Caco-2 (cell line): ENCODE measurements at regions not wholly inside any gene's neighbourhood (a gene's known extent, or its start where the extent isn't known, plus 50 kb on each side); places are given as distances from the start of the nearest gene placed in this dataset.

Source experiments
- BruUV-seq: library from RNA; stranded (reverse); fragments of 400-500 nt; replicated peaks from 2 replicates; lab custom pipeline; 2021; lab: Mats Ljungman, UMichigan
- CTCF ChIA-PET: fragments of 300-600 bp; sonication (Branson Sonifier 250); formaldehyde crosslinking; loops from one replicate; lab custom pipeline; 2022; ENCODE audit warnings: antibody characterized with exemption; lab: Charles Lee
- POLR2A ChIA-PET: fragments of 300-600 bp; sonication (Branson Sonifier 250); formaldehyde crosslinking; loops from one replicate; lab custom pipeline; 2022; ENCODE audit warnings: antibody characterized with exemption; lab: Charles Lee
- DNase-seq, 2 experiments: peaks; one replicate each; pipeline versions ENCODE4 v3.0.0 to v3.0.0-alpha.2; 2020 to 2022
- H3K27me3 ChIP-seq: replicated peaks from 2 replicates; pipeline ENCODE4 v1.6.0; 2011; ENCODE audit warnings: low read length; ENCODE audit not compliant: control insufficient read depth, insufficient read depth
- H3K36me3 ChIP-seq: 2 replicates; pipeline ENCODE4 v1.5.1; 2011; ENCODE audit warnings: low read length; ENCODE audit not compliant: control insufficient read depth, insufficient read depth
- H3K4me1 ChIP-seq: fragments of 250-450 bp; sonication (Bioruptor Pico); 2 replicates; pipeline ENCODE4 v1.5.1; 2020; ENCODE audit warnings: mild to moderate bottlenecking
- H3K4me3 ChIP-seq: 2 replicates; pipeline ENCODE4 v1.5.1; 2011; ENCODE audit warnings: low read depth, mild to moderate bottlenecking, control low read depth, low read length
- H3K9me3 ChIP-seq: fragments of 250-450 bp; sonication (Bioruptor Pico); 2 replicates; pipeline ENCODE4 v1.5.1; 2020; ENCODE audit warnings: mild to moderate bottlenecking, moderate library complexity
- H3K27ac Mint-ChIP-seq: one replicate; pipeline ENCODE4 v1.8.0; 2022; ENCODE audit warnings: mixed read lengths; ENCODE audit not compliant: unreplicated experiment
- H3K27me3 Mint-ChIP-seq: one replicate; pipeline ENCODE4 v1.8.0; 2022; ENCODE audit warnings: mixed read lengths; ENCODE audit not compliant: insufficient read depth, unreplicated experiment
- H3K36me3 Mint-ChIP-seq: one replicate; pipeline ENCODE4 v1.8.0; 2022; ENCODE audit warnings: mild to moderate bottlenecking, mixed read lengths; ENCODE audit not compliant: insufficient read depth, unreplicated experiment
- H3K4me1 Mint-ChIP-seq: one replicate; pipeline ENCODE4 v1.8.0; 2022; ENCODE audit warnings: low read depth, mixed read lengths; ENCODE audit not compliant: unreplicated experiment
- H3K4me3 Mint-ChIP-seq: one replicate; pipeline ENCODE4 v1.8.0; 2022; ENCODE audit warnings: mild to moderate bottlenecking, moderate library complexity, mixed read lengths; ENCODE audit not compliant: unreplicated experiment
- H3K9me3 Mint-ChIP-seq: one replicate; pipeline ENCODE4 v1.8.0; 2022; ENCODE audit warnings: mixed read lengths; ENCODE audit not compliant: unreplicated experiment
- intact Hi-C: fragments of 100-400 bp; cut with micrococcal nuclease; formaldehyde crosslinking; loops from one replicate; pipeline ENCODE4 v1.10.0; 2022; ENCODE audit not compliant: unreplicated experiment
- TF ChIP-seq, protein P1 (sequence below), 2 experiments: fragments of 200-600 bp in 1 of 2; IDR thresholded peaks; 1 replicate in 1 of 2; 2 replicates in 1 of 2; pipeline versions ENCODE4 v1.5.1 to v1.8.0; 2011 to 2022; ENCODE audit warnings: antibody characterized with exemption in 1 of 2, control low read depth in 1 of 2, inconsistent platforms in 1 of 2, low read depth in 1 of 2, low read length in 1 of 2, mild to moderate bottlenecking in 1 of 2, moderate library complexity in 1 of 2; ENCODE audit not compliant: insufficient read depth in 1 of 2, severe bottlenecking in 1 of 2, unreplicated experiment in 1 of 2

DNA sequence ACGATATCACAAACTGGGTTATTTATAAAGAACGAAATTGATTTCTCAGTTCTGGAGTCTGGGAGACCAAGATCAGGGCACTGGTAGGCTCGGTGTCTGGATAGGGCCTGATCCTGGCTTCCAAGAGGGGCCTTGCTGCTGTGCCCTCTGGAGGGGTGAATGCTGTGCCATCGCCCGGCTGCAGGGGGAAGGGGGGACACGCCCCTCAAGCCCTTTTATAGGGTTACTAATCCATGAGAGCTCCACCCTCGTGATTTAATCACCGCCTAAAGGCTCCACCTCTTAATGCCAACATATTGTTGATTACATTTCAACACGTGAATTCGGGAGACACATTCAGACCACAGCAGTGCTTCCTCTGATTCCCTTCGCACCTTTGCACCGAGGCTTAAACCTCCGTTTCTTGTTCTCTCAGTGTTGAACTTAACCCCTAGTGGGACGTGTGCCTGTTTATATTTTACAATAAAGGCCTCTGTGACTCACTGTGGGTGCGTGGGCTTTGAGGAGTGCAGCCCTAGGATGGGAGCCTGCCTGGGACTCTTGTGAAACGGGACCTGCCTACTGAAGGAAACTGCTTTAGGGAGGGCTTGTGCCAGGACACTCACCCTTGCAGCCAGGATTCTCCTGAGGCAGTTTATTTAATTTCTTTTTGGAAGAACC lies 52.4 kb upstream of the SPATA13 start:
- H3K36me3 ChIP-seq = no peaks in the 10 kb centered on the region
- no peaks in the 10 kb centered on the region for H3K9me3 ChIP-seq
- ChIA-PET CTCF (no interaction called here), POLR2A (no interaction called here)
- Mint-ChIP-seq H3K27ac (no peak overlapping the region), H3K27me3 (no peaks in the 10 kb centered on the region), H3K4me3 (no peak overlapping the region), H3K36me3 (no peaks in the 10 kb centered on the region), H3K4me1 (no peaks in the 10 kb centered on the region), H3K9me3 (no peaks in the 10 kb centered on the region)
- intact Hi-C loops = no loop called here
- DNase-seq = no peak
- H3K27me3 ChIP-seq = no peaks in the 10 kb centered on the region
- TF ChIP-seq, protein P1, sequence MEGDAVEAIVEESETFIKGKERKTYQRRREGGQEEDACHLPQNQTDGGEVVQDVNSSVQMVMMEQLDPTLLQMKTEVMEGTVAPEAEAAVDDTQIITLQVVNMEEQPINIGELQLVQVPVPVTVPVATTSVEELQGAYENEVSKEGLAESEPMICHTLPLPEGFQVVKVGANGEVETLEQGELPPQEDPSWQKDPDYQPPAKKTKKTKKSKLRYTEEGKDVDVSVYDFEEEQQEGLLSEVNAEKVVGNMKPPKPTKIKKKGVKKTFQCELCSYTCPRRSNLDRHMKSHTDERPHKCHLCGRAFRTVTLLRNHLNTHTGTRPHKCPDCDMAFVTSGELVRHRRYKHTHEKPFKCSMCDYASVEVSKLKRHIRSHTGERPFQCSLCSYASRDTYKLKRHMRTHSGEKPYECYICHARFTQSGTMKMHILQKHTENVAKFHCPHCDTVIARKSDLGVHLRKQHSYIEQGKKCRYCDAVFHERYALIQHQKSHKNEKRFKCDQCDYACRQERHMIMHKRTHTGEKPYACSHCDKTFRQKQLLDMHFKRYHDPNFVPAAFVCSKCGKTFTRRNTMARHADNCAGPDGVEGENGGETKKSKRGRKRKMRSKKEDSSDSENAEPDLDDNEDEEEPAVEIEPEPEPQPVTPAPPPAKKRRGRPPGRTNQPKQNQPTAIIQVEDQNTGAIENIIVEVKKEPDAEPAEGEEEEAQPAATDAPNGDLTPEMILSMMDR (IDR thresholded peaks at IDR 0.05; ENCODE audit: insufficient read depth in 1 of 2, low read depth in 1 of 2, low read length in 1 of 2, severe bottlenecking in 1 of 2, unreplicated experiment in 1 of 2) = no peak
- no TSS peak for BruUV-seq
- no peak overlapping the region for H3K4me3 ChIP-seq
- H3K4me1 ChIP-seq = no peaks in the 10 kb centered on the region

DNA sequence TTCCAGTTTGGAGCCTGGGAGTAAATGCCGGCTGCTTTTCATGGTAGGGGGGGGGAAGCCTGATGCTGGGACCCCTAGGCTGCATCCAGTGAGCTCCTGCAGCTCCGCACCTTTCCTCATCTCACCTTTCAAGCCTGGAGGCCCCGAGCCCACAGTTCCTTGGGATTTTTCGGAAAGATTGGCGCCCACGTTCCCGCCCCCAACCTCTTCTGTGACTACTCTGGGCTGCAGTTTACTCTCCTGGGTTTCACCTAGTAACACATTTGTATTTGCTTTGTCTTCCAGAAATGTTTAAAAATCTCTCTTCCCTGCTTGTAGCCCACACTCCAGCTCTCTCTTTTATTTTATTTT lies 51.9 kb upstream of the SPATA13 start:
- Mint-ChIP-seq H3K9me3 (no peaks in the 10 kb centered on the region), H3K27ac (no peak overlapping the region), H3K4me1 (no peaks in the 10 kb centered on the region), H3K36me3 (no peaks in the 10 kb centered on the region), H3K27me3 (no peaks in the 10 kb centered on the region), H3K4me3 (no peak overlapping the region)
- no peak for DNase-seq
- H3K4me1 ChIP-seq = no peaks in the 10 kb centered on the region
- ChIA-PET POLR2A (no interaction called here), CTCF (no interaction called here)
- intact Hi-C loops = no loop called here
- H3K36me3 ChIP-seq = no peaks in the 10 kb centered on the region
- no peaks in the 10 kb centered on the region for H3K27me3 ChIP-seq
- TF ChIP-seq, protein P1 (IDR thresholded peaks at IDR 0.05; ENCODE audit: insufficient read depth in 1 of 2, low read depth in 1 of 2, low read length in 1 of 2, severe bottlenecking in 1 of 2, unreplicated experiment in 1 of 2) = no peak
- H3K9me3 ChIP-seq = no peaks in the 10 kb centered on the region
- no peak overlapping the region for H3K4me3 ChIP-seq
- no TSS peak for BruUV-seq

DNA sequence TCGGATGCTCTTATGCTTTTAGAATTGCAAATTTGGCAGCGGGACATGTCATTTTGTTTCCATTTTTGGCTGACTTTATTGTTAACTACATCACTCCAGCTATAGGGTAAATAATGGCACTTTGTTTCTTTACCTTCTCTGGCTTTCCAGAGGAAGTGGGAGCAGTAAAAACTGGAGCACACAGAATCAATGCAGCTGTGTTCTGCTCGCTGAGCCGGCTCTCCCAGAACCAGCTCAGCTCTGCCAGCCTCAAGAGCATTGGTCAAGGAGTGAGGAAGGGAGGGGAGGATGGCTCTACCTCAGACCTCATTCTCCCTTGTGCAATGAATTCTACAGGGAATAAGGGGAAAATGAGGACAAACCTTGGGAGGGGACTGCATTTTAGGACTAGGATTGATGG lies 50.5 kb upstream of the SPATA13 start:
- Histone ChIP-seq H3K27me3 (no peaks in the 10 kb centered on the region), H3K9me3 (no peaks in the 10 kb centered on the region), H3K4me1 (no peaks in the 10 kb centered on the region), H3K4me3 (no peak overlapping the region), H3K36me3 (no peaks in the 10 kb centered on the region)
- H3K4me3 Mint-ChIP-seq = no peak overlapping the region
- DNase-seq = no peak
- H3K36me3 Mint-ChIP-seq = no peaks in the 10 kb centered on the region
- H3K27me3 Mint-ChIP-seq = no peaks in the 10 kb centered on the region
- TF ChIP-seq, protein P1 (IDR thresholded peaks at IDR 0.05; ENCODE audit: insufficient read depth in 1 of 2, low read depth in 1 of 2, low read length in 1 of 2, severe bottlenecking in 1 of 2, unreplicated experiment in 1 of 2) = no peak
- H3K4me1 Mint-ChIP-seq = no peaks in the 10 kb centered on the region
- H3K27ac Mint-ChIP-seq = no peak overlapping the region
- BruUV-seq = no TSS peak
- intact Hi-C loops = no loop called here
- CTCF ChIA-PET = no interaction called here
- POLR2A ChIA-PET = no interaction called here
- H3K9me3 Mint-ChIP-seq = no peaks in the 10 kb centered on the region
